ENCODE measurements at regions not wholly inside any gene's neighbourhood (a gene's known extent, or its start where the extent isn't known, plus 50 kb on each side); places are given as distances from the start of the nearest gene placed in this dataset.

- TF ChIP-seq EP300 (IDR thresholded peaks at IDR 0.05; ENCODE audit: borderline replicate concordance in 1 of 2, low read depth in 2 of 2, low read length in 2 of 2) (no peak), CTCF (IDR thresholded peaks at IDR 0.05; ENCODE audit: control extremely low read depth in 1 of 3, insufficient read depth in 1 of 3, low read depth in 1 of 3, low read length in 3 of 3) (no peak)
These were observed 103.8 kb downstream of the LYPLAL1 start for GRCh38 chr1:219277304-219278105.
